ENCODE measurements at regions not wholly inside any gene's neighbourhood (a gene's known extent, or its start where the extent isn't known, plus 50 kb on each side); places are given as distances from the start of the nearest gene placed in this dataset.

DNA sequence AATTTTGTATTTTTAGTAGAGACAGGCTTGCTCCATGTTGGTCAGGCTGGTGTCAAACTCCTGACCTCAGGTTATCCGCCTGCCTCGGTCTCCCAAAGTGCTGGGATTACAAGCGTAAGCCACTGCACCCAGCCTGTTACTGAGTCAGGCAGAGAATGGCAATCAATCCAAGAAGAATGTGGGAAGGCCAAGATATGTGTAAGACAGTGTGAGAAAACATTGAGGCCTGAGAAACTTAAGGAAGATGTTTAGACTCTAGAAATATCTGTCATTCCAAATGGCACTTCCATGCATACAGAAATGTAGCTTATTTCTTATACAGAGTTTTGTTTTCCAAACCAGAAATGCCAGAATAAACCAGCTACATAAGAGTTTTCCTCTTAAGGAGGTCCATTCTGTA, 248.5 kb downstream of the ETS1 start:
- TF ChIP-seq, protein P1, sequence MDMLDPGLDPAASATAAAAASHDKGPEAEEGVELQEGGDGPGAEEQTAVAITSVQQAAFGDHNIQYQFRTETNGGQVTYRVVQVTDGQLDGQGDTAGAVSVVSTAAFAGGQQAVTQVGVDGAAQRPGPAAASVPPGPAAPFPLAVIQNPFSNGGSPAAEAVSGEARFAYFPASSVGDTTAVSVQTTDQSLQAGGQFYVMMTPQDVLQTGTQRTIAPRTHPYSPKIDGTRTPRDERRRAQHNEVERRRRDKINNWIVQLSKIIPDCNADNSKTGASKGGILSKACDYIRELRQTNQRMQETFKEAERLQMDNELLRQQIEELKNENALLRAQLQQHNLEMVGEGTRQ (IDR thresholded peaks at IDR 0.05; ENCODE audit: borderline replicate concordance, low read depth, low read length) = no peak
- TF ChIP-seq, protein P2, sequence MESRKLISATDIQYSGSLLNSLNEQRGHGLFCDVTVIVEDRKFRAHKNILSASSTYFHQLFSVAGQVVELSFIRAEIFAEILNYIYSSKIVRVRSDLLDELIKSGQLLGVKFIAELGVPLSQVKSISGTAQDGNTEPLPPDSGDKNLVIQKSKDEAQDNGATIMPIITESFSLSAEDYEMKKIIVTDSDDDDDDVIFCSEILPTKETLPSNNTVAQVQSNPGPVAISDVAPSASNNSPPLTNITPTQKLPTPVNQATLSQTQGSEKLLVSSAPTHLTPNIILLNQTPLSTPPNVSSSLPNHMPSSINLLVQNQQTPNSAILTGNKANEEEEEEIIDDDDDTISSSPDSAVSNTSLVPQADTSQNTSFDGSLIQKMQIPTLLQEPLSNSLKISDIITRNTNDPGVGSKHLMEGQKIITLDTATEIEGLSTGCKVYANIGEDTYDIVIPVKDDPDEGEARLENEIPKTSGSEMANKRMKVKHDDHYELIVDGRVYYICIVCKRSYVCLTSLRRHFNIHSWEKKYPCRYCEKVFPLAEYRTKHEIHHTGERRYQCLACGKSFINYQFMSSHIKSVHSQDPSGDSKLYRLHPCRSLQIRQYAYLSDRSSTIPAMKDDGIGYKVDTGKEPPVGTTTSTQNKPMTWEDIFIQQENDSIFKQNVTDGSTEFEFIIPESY (IDR thresholded peaks at IDR 0.05; ENCODE audit: borderline replicate concordance, low read depth) = no peak
- TF ChIP-seq EP300 (IDR thresholded peaks at IDR 0.05; ENCODE audit: borderline replicate concordance in 1 of 2, low read depth in 1 of 2, low read length in 1 of 2) (no peak), NFIC (IDR thresholded peaks at IDR 0.05; ENCODE audit: borderline replicate concordance) (no peak), RFX5 (IDR thresholded peaks at IDR 0.05; ENCODE audit: low read length) (no peak), MXI1 (IDR thresholded peaks at IDR 0.05; ENCODE audit: low read depth, low read length) (no peak), JUND (IDR thresholded peaks at IDR 0.05) (no peak)

Data from SK-N-SH (cell line).